K562 (cell line): ENCODE measurements at regions not wholly inside any gene's neighbourhood (a gene's known extent, or its start where the extent isn't known, plus 50 kb on each side); places are given as distances from the start of the nearest gene placed in this dataset.

Experiments
- ATAC-seq: fragments of 200-7000 bp; cut with Tn5 transposase; 3 replicates; pipeline ENCODE4 v1.9.1; 2020; ENCODE audit warnings: moderate library complexity
- BruUV-seq: library from RNA; stranded (reverse); fragments of 400-500 nt; replicated peaks from 2 replicates; lab custom pipeline; 2021; lab: Mats Ljungman, UMichigan
- CTCF ChIA-PET: fragments of 300-600 bp; formaldehyde crosslinking; extraction: SDS; loops from one replicate; lab custom pipeline; 2021; ENCODE audit warnings: low intra/inter-chr PET ratio; lab: Yijun Ruan, JAX
- POLR2A ChIA-PET: fragments of 300-600, 350-650 bp; sonication (Branson Sonifier 250); formaldehyde crosslinking; extraction: SDS; loops from one replicate; lab custom pipeline; 2021; ENCODE audit warnings: antibody characterized with exemption, inconsistent platforms; lab: Yijun Ruan, JAX
- DNase-seq, 4 experiments: peaks; one replicate each; pipeline versions ENCODE4 v3.0.0 to v3.0.0-alpha.2; 2011 to 2018; ENCODE audit warnings: low spot score in 3 of 4, mixed read lengths in 3 of 4; ENCODE audit errors: extremely low read depth in 1 of 4
- FAIRE-seq: peaks from 2 replicates; lab custom pipeline; 2011; peaks lifted over from hg19 to GRCh38; lab: Jason Lieb, UNC
- H2AFZ ChIP-seq: 2 replicates; pipeline ENCODE4 v1.6.0; 2011; ENCODE audit warnings: low read depth, low read length, control low read depth, inconsistent platforms
- H3K27ac ChIP-seq: fragments of 200-600 bp; 3 replicates; pipeline ENCODE4 v1.8.0; 2011; ENCODE audit warnings: low read depth, mild to moderate bottlenecking, control low read depth, inconsistent platforms, low read length, moderate library complexity, mixed read lengths; ENCODE audit errors: extremely low read depth
- H3K27me3 ChIP-seq, 2 experiments: fragments of 300-600 bp in 1 of 2; 2 replicates in 1 of 2; 3 replicates in 1 of 2; pipeline versions ENCODE4 v1.6.0 to v1.8.0; 2011; ENCODE audit warnings: inconsistent platforms in 2 of 2, low read length in 2 of 2, mild to moderate bottlenecking in 1 of 2, mixed read lengths in 1 of 2, moderate library complexity in 1 of 2; ENCODE audit not compliant: control insufficient read depth in 2 of 2, insufficient read depth in 2 of 2
- H3K36me3 ChIP-seq: fragments of 300-600 bp; 3 replicates; pipeline ENCODE4 v1.8.0; 2011; ENCODE audit warnings: mild to moderate bottlenecking, low read length, inconsistent platforms; ENCODE audit not compliant: control insufficient read depth, insufficient read depth
- H3K4me1 ChIP-seq, 2 experiments: fragments of 200-600 bp in 1 of 2; replicated peaks in 1 of 2; 2 replicates in 1 of 2; 3 replicates in 1 of 2; pipeline versions ENCODE4 v1.5.1 to v1.8.0; 2011; ENCODE audit warnings: inconsistent platforms in 2 of 2, low read length in 2 of 2, mild to moderate bottlenecking in 1 of 2, mixed read lengths in 1 of 2, moderate library complexity in 1 of 2; ENCODE audit not compliant: control insufficient read depth in 2 of 2, insufficient read depth in 2 of 2
- H3K4me2 ChIP-seq: 2 replicates; pipeline ENCODE4 v1.6.1; 2011; ENCODE audit warnings: low read length, control low read depth, inconsistent platforms, mixed read lengths; ENCODE audit not compliant: insufficient read depth
- H3K4me3 ChIP-seq: fragments of 200-600 bp; sonication (generic), shearing (Covaris generic); 2 replicates; pipeline ENCODE4 v1.5.1; 2016; ENCODE audit warnings: control low read depth, inconsistent platforms
- H3K79me2 ChIP-seq: fragments of 200-600 bp; 3 replicates; pipeline ENCODE4 v1.8.0; 2011; ENCODE audit warnings: low read length, inconsistent platforms; ENCODE audit not compliant: control insufficient read depth, insufficient read depth
- H3K9ac ChIP-seq, 2 experiments: 2 replicates each; pipeline versions ENCODE4 v1.6.0 to v1.6.1; 2011; ENCODE audit warnings: low read depth in 2 of 2, low read length in 2 of 2, control low read depth in 1 of 2, inconsistent platforms in 1 of 2, mild to moderate bottlenecking in 1 of 2, mixed read lengths in 1 of 2; ENCODE audit not compliant: insufficient read depth in 1 of 2
- H3K9me1 ChIP-seq: one replicate; pipeline ENCODE4 v1.6.0; 2011; ENCODE audit warnings: inconsistent platforms, mild to moderate bottlenecking, low read length, moderate library complexity; ENCODE audit not compliant: control insufficient read depth, insufficient read depth
- H3K9me3 ChIP-seq: replicated peaks from 2 replicates; pipeline ENCODE4 v1.5.1; 2011; ENCODE audit warnings: low read depth, low read length, inconsistent platforms; ENCODE audit not compliant: control insufficient read depth, insufficient read depth
- H4K20me1 ChIP-seq: replicated peaks from 2 replicates; pipeline ENCODE4 v1.6.1; 2011; ENCODE audit warnings: low read length, inconsistent platforms, mixed read lengths; ENCODE audit not compliant: control insufficient read depth, insufficient read depth
- CBFA2T3 ChIP-seq: fragments of 450-650 bp; IDR thresholded peaks from 2 replicates; pipeline ENCODE4 v1.6.1; 2017
- NELFE ChIP-seq: IDR thresholded peaks from 2 replicates; pipeline ENCODE4 v1.6.1; 2011; ENCODE audit warnings: mild to moderate bottlenecking; ENCODE audit not compliant: insufficient read depth, insufficient read length
- NFRKB ChIP-seq: fragments of 450-650 bp; IDR thresholded peaks from 2 replicates; pipeline ENCODE4 v1.6.1; 2016; ENCODE audit warnings: low read depth
- ZBTB7A ChIP-seq: IDR thresholded peaks from 2 replicates; pipeline ENCODE4 v1.6.1; 2011; ENCODE audit warnings: low read depth, mild to moderate bottlenecking, low read length, moderate library complexity, borderline replicate concordance; ENCODE audit not compliant: control insufficient read depth
- in situ Hi-C: fragments of 300-500 bp; cut with MboI; formaldehyde crosslinking; loops from 4 replicates; pipeline ENCODE4 v1.15.0; 2018; ENCODE audit warnings: inconsistent platforms, mixed read lengths
- intact Hi-C: fragments of 100-400 bp; cut with micrococcal nuclease; formaldehyde crosslinking; loops from 2 replicates; pipeline ENCODE4 v1.14.2; 2022
- TF ChIP-seq, protein P1 (sequence below): sonication (generic); formaldehyde crosslinking; IDR thresholded peaks from 2 replicates; pipeline ENCODE4 v1.8.0; 2022; ENCODE audit warnings: missing genetic modification reagents, mild to moderate bottlenecking, borderline replicate concordance

DNA sequence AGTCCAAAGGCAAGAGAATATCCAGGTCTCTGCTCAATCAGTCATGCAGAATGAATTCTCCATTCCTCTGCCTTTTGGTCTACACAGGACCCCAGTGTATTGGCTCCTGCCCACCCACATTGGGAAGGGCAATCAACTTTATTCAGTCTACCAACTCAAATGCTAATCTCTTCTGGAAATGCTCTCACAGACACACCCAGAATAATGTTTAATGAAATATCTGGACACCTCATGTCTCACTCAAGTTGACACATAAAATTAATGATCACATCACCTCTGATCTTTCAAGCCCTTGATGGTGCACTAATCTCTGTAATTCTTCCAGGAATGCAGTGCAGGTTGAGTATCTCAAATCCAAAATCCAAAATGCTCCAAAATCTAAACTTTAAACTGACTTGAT, 315.6 kb downstream of the HRH4 start:
- TF ChIP-seq NFRKB = no peak
- no peak for TF ChIP-seq NELFE
- no peak for TF ChIP-seq CBFA2T3
- TF ChIP-seq, protein P1, sequence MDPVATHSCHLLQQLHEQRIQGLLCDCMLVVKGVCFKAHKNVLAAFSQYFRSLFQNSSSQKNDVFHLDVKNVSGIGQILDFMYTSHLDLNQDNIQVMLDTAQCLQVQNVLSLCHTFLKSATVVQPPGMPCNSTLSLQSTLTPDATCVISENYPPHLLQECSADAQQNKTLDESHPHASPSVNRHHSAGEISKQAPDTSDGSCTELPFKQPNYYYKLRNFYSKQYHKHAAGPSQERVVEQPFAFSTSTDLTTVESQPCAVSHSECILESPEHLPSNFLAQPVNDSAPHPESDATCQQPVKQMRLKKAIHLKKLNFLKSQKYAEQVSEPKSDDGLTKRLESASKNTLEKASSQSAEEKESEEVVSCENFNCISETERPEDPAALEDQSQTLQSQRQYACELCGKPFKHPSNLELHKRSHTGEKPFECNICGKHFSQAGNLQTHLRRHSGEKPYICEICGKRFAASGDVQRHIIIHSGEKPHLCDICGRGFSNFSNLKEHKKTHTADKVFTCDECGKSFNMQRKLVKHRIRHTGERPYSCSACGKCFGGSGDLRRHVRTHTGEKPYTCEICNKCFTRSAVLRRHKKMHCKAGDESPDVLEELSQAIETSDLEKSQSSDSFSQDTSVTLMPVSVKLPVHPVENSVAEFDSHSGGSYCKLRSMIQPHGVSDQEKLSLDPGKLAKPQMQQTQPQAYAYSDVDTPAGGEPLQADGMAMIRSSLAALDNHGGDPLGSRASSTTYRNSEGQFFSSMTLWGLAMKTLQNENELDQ = no peak
- no peak for TF ChIP-seq ZBTB7A
- TF ChIP-seq, all 486 proteins: peak for 0
- Histone ChIP-seq H2AFZ (no peak overlapping the region), H3K27ac (no peak overlapping the region), H3K36me3 (no peaks in the 10 kb centered on the region), H3K9me1 (no peaks in the 10 kb centered on the region), H3K27me3 (no peaks in the 10 kb centered on the region), H3K4me3 (no peak overlapping the region), H3K9ac (no peak overlapping the region), H4K20me1 (no peaks in the 10 kb centered on the region), H3K4me1 (no peaks in the 10 kb centered on the region), H3K79me2 (no peaks in the 10 kb centered on the region), H3K9me3 (no peaks in the 10 kb centered on the region; the same call in 1 of the 2 replicates), H3K4me2 (no peak overlapping the region)
- ChIA-PET POLR2A (no interaction called here), CTCF (no interaction called here)
- intact Hi-C loops (no loop called here), in situ Hi-C loops (no loop called here)
- DNase-seq (no peak), ATAC-seq (no peak), FAIRE-seq (no peak)
- no TSS peak for BruUV-seq
